Inflammatory macrophage treated with lipopolysaccharide for 4 hours (primary cell): ENCODE measurements at regions not wholly inside any gene's neighbourhood (a gene's known extent, or its start where the extent isn't known, plus 50 kb on each side); places are given as distances from the start of the nearest gene placed in this dataset.

Source experiments
- DNase-seq: peaks from one replicate; pipeline ENCODE4 v3.0.0-alpha.2; 2020

DNA sequence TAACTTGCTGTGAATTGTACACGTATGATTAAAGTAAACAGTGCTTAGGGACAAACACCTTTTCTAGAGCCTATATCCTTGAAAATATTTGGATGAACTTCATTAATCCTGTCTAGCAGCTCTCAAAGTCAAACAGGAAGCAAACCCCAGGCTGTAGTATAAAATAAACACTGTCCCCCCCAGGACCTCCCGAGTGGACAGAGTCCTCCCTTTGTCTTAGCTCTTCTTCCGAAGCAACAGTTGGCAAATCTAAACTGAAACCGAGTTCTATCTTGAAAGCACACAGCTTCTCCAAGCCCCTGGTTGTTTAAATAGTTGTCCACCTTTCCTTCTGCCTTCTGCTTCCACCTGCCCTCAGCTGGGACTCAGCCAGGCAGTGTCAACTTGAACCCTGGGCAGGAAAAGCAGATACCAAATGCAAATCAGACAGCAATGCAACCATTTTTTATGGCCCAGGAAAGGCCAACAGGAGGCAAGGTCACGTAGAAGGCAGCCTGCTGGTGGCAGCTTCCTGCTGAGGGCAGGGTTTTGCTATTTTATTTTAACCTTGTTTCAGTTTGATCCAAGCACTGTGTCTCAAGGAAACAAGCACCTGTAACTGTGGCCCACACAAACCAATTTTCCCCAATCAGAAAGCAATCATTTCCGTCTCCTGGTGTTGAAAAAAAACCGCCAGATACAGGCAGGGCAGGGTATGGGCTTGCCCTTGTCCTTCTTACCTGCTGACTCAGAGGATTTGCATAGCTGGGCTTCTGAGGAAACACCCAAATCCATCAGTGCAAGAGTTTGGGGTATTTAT, 110.3 kb upstream of the KIT start:
- DNase-seq: no peak

GRCh38 chr4:54548098-54548620, 109.6 kb upstream of the KIT start:
- DNase-seq: no peak

DNA sequence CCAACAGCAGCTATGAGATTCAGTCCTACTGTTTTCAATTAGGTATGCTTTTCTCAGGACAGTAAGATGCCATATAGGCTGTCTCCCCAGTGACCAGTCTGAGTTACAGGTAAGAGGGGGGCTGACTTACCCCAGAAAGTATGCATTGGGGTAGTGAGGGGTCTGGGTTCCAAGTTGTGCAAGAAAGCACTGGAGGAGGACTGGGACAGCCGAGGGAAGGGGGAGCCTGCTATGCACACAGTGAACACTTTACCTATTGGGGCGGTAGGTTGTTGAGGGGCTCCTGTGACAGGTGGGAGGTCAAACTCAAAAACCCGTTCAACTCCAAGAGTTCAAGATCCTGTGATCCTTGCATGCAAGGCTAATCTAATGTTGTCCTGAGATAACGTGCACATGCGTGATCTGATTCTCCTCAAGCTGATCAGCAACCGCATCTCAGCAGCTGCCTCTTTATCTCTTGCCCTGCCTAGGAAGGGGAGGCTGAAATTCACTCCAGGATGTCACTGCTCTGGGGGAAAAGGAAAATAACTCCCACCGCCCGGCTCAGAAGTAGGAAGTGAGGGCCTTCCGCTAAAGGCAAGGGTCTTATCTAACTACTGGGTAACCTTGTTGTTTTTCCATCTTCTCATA, 108.8 kb upstream of the KIT start:
- DNase-seq: no peak

DNA sequence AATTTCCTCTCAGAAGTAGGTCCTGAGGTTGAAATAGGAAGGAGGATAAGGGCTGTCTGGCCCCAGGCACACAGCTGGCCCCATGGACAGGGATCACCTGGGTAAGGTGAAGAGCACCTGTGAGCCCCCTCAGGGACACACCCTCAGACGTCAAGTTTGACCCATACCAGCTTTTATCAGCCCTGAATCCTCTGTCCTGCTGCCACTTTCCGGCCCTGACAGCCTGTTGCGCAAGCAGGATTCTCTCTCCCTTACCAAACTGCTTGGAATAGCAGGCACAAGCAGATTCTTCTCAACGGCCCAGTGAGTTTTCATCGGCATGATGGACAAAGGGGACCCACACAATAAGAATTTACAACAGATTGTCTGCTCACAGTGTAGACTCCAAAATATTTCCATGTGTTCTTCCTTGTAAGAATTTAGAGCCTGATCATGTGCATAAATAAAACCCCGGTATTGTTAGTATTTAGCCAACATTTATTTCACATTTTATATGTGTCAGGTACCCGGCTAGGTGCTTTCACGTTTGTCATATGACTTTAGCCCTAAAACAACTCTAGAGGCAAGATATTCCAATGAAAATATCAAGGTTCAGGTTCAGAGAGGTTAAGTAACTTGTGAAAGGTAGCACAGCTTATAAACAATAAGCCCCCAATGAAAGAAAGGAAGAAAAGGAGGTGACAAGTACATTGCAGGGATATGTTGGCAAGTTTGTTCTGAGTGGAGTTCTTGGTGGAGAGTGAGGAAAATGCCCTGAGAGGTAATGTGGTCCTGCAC, 107.2 kb upstream of the KIT start:
- DNase-seq: no peak

GRCh38 chr4:54553001-54553400, 104.8 kb upstream of the KIT start:
- DNase-seq: no peak

GRCh38 chr4:54554339-54554990, 103.3 kb upstream of the KIT start:
- DNase-seq: no peak

- no peak for DNase-seq
These were observed 101.7 kb upstream of the KIT start for GRCh38 chr4:54556051-54556450.

GRCh38 chr4:54556587-54556986, 101.2 kb upstream of the KIT start:
- DNase-seq: no peak

DNA sequence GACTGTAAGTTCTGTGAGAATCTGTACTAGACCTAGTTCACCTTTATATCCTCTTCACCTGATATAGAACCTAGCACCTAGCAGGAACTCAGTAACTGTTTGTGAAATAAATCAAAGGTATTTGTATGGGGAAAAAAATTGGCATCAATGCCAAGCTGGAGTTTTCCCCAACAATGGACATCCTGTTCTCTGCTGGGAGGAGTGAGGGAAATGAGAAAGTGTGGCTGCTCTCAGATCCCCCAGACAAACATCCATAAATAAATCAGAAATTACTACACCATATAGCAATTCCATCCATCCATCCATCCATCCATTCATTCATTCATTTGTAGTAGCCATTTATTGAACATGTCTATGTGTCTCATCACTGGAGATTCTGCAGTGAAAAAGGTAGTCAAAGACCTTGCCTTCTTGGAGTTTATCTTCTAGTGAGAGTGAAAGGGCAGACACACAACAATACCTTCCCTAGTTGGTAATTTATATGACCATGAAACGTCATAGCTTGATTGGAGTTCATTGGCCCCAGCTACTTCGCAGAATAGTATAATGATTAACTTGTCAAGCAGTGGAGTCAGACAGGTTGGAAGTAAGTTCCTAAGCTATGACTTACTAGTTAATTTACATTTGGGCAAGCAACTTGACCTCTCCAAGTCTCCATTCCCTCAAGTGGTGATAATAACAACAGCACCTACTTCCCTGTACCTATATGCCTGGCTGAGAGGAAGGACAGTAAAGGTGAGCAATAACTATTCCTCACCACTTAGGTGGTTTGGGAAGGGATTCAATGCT, 98.7 kb upstream of the KIT start:
- DNase-seq: no peak

DNA sequence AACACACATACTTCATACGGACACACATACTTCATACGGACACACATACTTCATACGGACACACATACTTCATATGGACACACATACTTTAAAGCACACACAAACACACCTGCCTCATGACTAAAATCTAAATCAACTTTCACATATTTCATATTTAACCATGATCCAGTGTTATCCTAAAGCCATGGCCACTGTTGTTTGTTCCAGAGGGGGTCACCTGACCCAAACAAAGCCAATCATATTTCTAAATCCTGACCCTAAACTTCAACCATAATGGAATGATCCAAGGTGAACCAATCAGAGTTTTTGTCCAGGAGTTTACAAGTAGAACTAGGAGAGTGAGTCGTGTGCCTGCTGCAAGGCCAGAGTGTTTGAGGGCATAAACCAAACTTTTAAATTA, 97.2 kb upstream of the KIT start:
- no peak for DNase-seq

DNA sequence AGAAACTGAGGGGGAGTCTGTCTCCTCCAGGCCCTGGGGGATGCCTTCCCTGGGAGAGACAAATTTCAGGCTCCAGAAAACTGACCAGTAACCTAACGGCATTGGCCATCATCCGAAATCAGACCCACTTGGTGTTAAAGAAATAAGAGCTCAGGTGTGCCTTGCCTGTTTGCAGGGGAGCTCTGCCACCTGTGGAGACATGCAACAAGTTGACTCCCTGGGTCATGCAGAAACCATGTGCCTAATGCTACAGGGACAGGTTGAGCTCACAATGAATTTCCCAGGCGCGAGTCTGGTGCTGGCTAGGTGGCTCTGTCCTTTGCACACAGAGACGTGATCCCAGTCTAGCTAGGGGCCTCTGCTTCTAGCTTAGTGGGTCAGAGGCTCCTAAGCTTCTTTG, 95.8 kb upstream of the KIT start:
- DNase-seq: no peak

DNA sequence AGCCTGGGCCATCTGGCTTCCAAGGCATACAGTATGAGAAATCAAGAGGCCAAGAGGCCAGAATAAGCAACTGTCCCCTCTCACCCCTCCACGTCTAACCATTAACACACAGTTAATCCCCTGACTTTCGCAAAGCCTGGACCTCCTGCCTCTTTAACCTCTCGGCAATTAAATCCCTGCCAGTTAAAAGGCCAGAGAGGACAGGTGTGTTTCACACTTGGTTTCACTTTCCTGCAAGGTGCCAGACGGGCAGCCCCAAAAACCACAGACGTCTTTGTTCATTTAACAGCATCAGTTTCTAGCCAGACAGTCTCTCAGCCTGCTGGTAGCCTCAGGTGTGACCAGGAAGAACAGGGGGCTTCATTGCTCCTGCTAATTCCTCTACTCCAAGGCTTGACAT, 91.1 kb upstream of the KIT start:
- DNase-seq: no peak

- DNase-seq: no peak
These were observed 90.4 kb upstream of the KIT start for GRCh38 chr4:54567327-54567726.

GRCh38 chr4:54568184-54568583, 89.6 kb upstream of the KIT start:
- no peak for DNase-seq

DNA sequence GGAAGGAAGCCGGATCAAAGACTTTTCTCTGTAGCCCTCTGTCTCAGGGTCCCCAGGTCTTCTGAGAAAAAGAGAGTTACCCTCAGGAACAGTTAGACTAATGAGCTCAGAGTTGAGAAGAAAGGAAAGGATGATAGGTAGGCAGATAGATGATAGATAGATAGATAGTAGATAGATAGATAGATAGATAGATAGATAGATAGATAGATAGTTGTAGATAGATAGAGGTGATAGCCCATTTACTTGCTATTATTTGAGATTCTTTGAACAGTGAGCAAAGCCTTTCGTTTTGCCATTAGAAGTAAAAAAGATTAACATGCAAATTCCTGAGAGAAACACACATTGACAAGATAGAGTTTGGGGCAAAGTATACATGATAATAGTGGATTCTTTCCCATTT, 86.9 kb upstream of the KIT start:
- DNase-seq: no peak

GRCh38 chr4:54571293-54572151, 86.2 kb upstream of the KIT start:
- DNase-seq: no peak

GRCh38 chr4:54572152-54572542, 85.6 kb upstream of the KIT start:
- DNase-seq: no peak

DNA sequence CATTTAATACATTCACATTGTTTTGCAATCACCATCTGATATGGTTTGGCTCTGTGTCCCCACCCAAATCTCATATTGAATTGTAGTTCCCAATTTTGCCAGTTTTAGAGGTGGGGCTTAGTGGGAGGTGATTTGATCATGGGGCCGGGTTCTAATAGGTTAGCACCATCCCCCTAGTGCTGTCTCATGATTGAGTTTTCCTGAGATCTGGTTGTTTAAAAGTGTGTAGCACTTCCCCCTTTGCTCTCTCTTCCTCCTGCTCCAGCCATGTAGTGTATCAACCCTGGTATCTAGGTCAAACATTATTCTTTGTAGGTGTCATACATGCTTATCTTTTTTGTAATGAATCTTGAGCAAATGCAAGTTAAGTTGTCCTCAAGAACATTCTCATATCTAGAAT, 83.3 kb upstream of the KIT start:
- no peak for DNase-seq

- DNase-seq: no peak
These were observed 81.8 kb upstream of the KIT start for GRCh38 chr4:54575919-54576318.

GRCh38 chr4:54581807-54582206, 76.0 kb upstream of the KIT start:
- no peak for DNase-seq

- DNase-seq: no peak
These were observed 72.3 kb upstream of the KIT start for GRCh38 chr4:54585321-54586000.
